Brain microvascular endothelial cell (primary cell): ENCODE measurements at regions not wholly inside any gene's neighbourhood (a gene's known extent, or its start where the extent isn't known, plus 50 kb on each side); places are given as distances from the start of the nearest gene placed in this dataset.

ENCODE experiments used
- DNase-seq: peaks from one replicate; pipeline ENCODE4 v3.0.0-alpha.2; 2020
- H3K27ac ChIP-seq: fragments of 250-450 bp; sonication (Bioruptor Pico); 2 replicates; pipeline ENCODE4 v1.5.1; 2020; ENCODE audit warnings: mild to moderate bottlenecking, moderate library complexity
- H3K27me3 ChIP-seq: fragments of 250-450 bp; sonication (Bioruptor Pico); replicated peaks from 2 replicates; pipeline ENCODE4 v1.5.1; 2020; ENCODE audit warnings: mild to moderate bottlenecking
- H3K36me3 ChIP-seq: fragments of 250-450 bp; sonication (Bioruptor Pico); replicated peaks from 2 replicates; pipeline ENCODE4 v1.5.1; 2020; ENCODE audit warnings: mild to moderate bottlenecking
- H3K4me3 ChIP-seq: 2 replicates; pipeline ENCODE4 v1.5.1; 2011; ENCODE audit warnings: low read depth, mild to moderate bottlenecking, control low read depth, low read length, moderate library complexity
- CTCF ChIP-seq: IDR thresholded peaks from 2 replicates; pipeline ENCODE4 v1.5.1; 2011; ENCODE audit warnings: low read depth, mild to moderate bottlenecking, moderate library complexity, low read length, control low read depth, inconsistent platforms; ENCODE audit errors: missing control alignments
- in situ Hi-C: cut with HindIII; loops from 2 replicates; pipeline ENCODE4 v1.10.0; 2017; ENCODE audit warnings: low sequenced_read_pairs, low pct_ligation_motif_present

- H3K27ac ChIP-seq, result no peak overlapping the region
- no peaks in the 10 kb centered on the region for H3K27me3 ChIP-seq
- no peaks in the 10 kb centered on the region for H3K36me3 ChIP-seq
- DNase-seq, result no peak
- no peak overlapping the region for H3K4me3 ChIP-seq
- no peak for TF ChIP-seq CTCF
- in situ Hi-C loops, result no loop called here
Measured at GRCh38 chr20:43803276-43803675, 76.5 kb upstream of the GTSF1L start.

GRCh38 chr20:43800186-43800585 is 73.4 kb upstream of the GTSF1L start:
- in situ Hi-C loops, result no loop called here

DNA sequence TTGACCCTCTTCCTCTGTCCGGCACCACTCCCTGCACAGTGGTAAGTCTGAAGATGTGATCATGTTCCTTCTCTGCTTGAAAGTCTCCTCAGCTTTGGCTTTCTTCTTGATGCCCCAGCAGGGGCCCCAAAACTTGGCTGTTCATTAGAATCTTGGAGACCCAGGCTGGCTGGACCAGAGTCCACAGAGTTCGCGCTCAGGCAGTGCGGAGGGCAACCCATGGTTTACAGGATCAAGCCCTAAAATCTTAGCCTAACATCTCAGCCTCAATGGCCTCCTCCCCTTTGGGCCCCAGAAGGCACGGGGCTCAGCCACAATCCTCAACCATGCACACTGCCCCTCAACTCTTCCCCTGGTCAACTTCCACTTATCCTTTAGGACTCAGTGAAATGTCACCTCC is 72.9 kb upstream of the GTSF1L start:
- in situ Hi-C loops, result no loop called here
- no peak overlapping the region for H3K27ac ChIP-seq
- no peak for TF ChIP-seq CTCF
- H3K36me3 ChIP-seq, result no peaks in the 10 kb centered on the region
- H3K4me3 ChIP-seq, result no peak overlapping the region
- no peaks in the 10 kb centered on the region for H3K27me3 ChIP-seq
- no peak for DNase-seq

More at GRCh38 chr20:43800186-43800585, 73.4 kb upstream of the GTSF1L start:
- H3K36me3 ChIP-seq, result no peaks in the 10 kb centered on the region
- no peak for DNase-seq
- no peak overlapping the region for H3K27ac ChIP-seq
- no peaks in the 10 kb centered on the region for H3K27me3 ChIP-seq
- TF ChIP-seq CTCF, result no peak
- H3K4me3 ChIP-seq, result no peak overlapping the region

DNA sequence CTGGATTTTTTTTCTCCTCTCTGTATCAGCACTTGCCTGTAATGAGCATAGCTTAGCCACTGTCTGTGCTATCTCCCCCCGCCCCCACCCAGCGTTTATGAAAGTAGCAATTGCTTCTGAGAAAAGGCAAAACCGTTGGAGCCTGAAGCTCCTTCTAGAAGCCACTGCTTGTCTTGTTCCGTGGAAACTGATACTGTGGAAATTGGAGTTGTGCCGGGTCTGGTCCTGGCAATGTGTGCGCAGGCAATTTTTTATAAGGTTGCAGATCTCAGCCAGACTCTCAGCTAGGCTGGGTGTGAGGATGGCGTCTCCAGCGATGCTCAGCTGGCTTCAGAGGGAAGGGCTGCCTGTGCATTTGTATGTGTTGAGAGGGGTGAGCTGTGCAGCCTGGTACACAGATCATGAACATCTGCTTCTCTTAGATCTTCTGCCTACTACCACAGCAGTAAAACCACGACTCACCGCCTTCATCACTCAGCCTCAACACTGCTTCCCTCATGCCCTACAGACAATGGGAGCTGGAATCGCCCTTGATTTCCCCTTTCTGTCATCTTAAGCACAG is 72.4 kb upstream of the GTSF1L start:
- TF ChIP-seq CTCF, result no peak
- DNase-seq, result no peak
- Histone ChIP-seq H3K4me3 (no peak overlapping the region), H3K27me3 (no peaks in the 10 kb centered on the region), H3K27ac (no peak overlapping the region), H3K36me3 (no peaks in the 10 kb centered on the region)
- in situ Hi-C loops, result no loop called here

GRCh38 chr20:43798291-43799149 is 71.7 kb upstream of the GTSF1L start:
- H3K27me3 ChIP-seq, result no peaks in the 10 kb centered on the region
- H3K27ac ChIP-seq, result no peak overlapping the region
- no peak overlapping the region for H3K4me3 ChIP-seq
- H3K36me3 ChIP-seq, result no peaks in the 10 kb centered on the region
- no peak for DNase-seq
- no peak for TF ChIP-seq CTCF
- in situ Hi-C loops, result no loop called here

- no peak for DNase-seq
- Histone ChIP-seq H3K36me3 (no peaks in the 10 kb centered on the region), H3K27ac (no peak overlapping the region), H3K27me3 (no peaks in the 10 kb centered on the region), H3K4me3 (no peak overlapping the region)
- in situ Hi-C loops, result no loop called here
- no peak for TF ChIP-seq CTCF
Measured at GRCh38 chr20:43794326-43794725, 67.5 kb upstream of the GTSF1L start.
